H9 (cell line): ENCODE measurements at regions not wholly inside any gene's neighbourhood (a gene's known extent, or its start where the extent isn't known, plus 50 kb on each side); places are given as distances from the start of the nearest gene placed in this dataset.

Experiments
- DNase-seq: peaks from one replicate; pipeline ENCODE4 v3.0.0-alpha.2; 2017
- H2AFZ ChIP-seq: one replicate; pipeline ENCODE4 v1.6.1; 2013; ENCODE audit warnings: mild to moderate bottlenecking, low read length, control low read depth, moderate library complexity
- H2AK5ac ChIP-seq: 2 replicates; pipeline ENCODE4 v1.6.1; 2013; ENCODE audit warnings: low read length, control low read depth, mixed read lengths; ENCODE audit not compliant: insufficient read length
- H2BK120ac ChIP-seq: one replicate; pipeline ENCODE4 v1.6.1; 2013; ENCODE audit warnings: low read depth, mild to moderate bottlenecking, low read length, control low read depth, inconsistent platforms; ENCODE audit not compliant: poor library complexity, severe bottlenecking
- H2BK12ac ChIP-seq: 2 replicates; pipeline ENCODE4 v1.6.1; 2013; ENCODE audit warnings: low read length, control low read depth, mixed read lengths, low read depth; ENCODE audit not compliant: insufficient read length
- H2BK15ac ChIP-seq: 2 replicates; pipeline ENCODE4 v1.6.1; 2013; ENCODE audit warnings: low read depth, low read length, control low read depth
- H2BK20ac ChIP-seq: one replicate; pipeline ENCODE4 v1.6.1; 2013; ENCODE audit warnings: low read depth, mild to moderate bottlenecking, low read length, control low read depth, inconsistent platforms; ENCODE audit not compliant: poor library complexity, severe bottlenecking
- H2BK5ac ChIP-seq: 2 replicates; pipeline ENCODE4 v1.6.1; 2013; ENCODE audit warnings: low read length, control low read depth, mixed read lengths; ENCODE audit not compliant: insufficient read length
- H3K14ac ChIP-seq: 2 replicates; pipeline ENCODE4 v1.6.1; 2013; ENCODE audit warnings: low read length, control low read depth; ENCODE audit not compliant: insufficient read depth
- H3K18ac ChIP-seq: 2 replicates; pipeline ENCODE4 v1.6.1; 2013; ENCODE audit warnings: low read depth, mild to moderate bottlenecking, mixed read lengths, low read length, control low read depth; ENCODE audit not compliant: insufficient read length
- H3K23ac ChIP-seq: 2 replicates; pipeline ENCODE4 v1.6.1; 2013; ENCODE audit warnings: low read length, control low read depth, mixed read lengths, low read depth; ENCODE audit not compliant: insufficient read length
- H3K23me2 ChIP-seq: 2 replicates; pipeline ENCODE4 v1.6.1; 2013; ENCODE audit warnings: low read depth, mild to moderate bottlenecking, mixed read lengths, low read length, control low read depth; ENCODE audit not compliant: insufficient read length, poor library complexity, severe bottlenecking
- H3K27ac ChIP-seq: 2 replicates; pipeline ENCODE4 v1.5.1; 2013; ENCODE audit warnings: low read length, control low read depth, mixed read lengths, low read depth; ENCODE audit not compliant: insufficient read length
- H3K27me3 ChIP-seq: 2 replicates; pipeline ENCODE4 v1.6.1; 2013; ENCODE audit warnings: low read length, control low read depth, inconsistent platforms; ENCODE audit not compliant: insufficient read depth
- H3K4ac ChIP-seq: 2 replicates; pipeline ENCODE4 v1.6.1; 2013; ENCODE audit warnings: low read depth, mild to moderate bottlenecking, control low read depth, inconsistent platforms, low read length, moderate library complexity
- H3K4me1 ChIP-seq: 2 replicates; pipeline ENCODE4 v1.6.1; 2013; ENCODE audit warnings: low read length, control low read depth, inconsistent platforms; ENCODE audit not compliant: insufficient read depth
- H3K4me2 ChIP-seq: 2 replicates; pipeline ENCODE4 v1.6.1; 2013; ENCODE audit warnings: low read length, control low read depth, mixed read lengths; ENCODE audit not compliant: insufficient read length, insufficient read depth
- H3K56ac ChIP-seq: 2 replicates; pipeline ENCODE4 v1.6.1; 2013; ENCODE audit warnings: low read depth, mild to moderate bottlenecking, mixed read lengths, low read length, control low read depth; ENCODE audit not compliant: insufficient read length
- H3K79me1 ChIP-seq: 2 replicates; pipeline ENCODE4 v1.6.1; 2013; ENCODE audit warnings: low read depth, mild to moderate bottlenecking, moderate library complexity, low read length, control low read depth, inconsistent platforms; ENCODE audit not compliant: insufficient read depth, poor library complexity, severe bottlenecking
- H3K79me2 ChIP-seq: 2 replicates; pipeline ENCODE4 v1.6.1; 2013; ENCODE audit warnings: low read length, control low read depth, inconsistent platforms; ENCODE audit not compliant: insufficient read depth
- H3K9ac ChIP-seq: 2 replicates; pipeline ENCODE4 v1.6.1; 2013; ENCODE audit warnings: low read length, control low read depth, mixed read lengths; ENCODE audit not compliant: insufficient read length; ENCODE audit errors: extremely low read depth
- H3K9me3 ChIP-seq: one replicate; pipeline ENCODE4 v1.6.1; 2013; ENCODE audit warnings: low read depth, low read length, inconsistent platforms; ENCODE audit not compliant: control insufficient read depth
- H3T11ph ChIP-seq: one replicate; pipeline ENCODE4 v1.6.1; 2013; ENCODE audit warnings: mild to moderate bottlenecking, low read length, control low read depth, inconsistent platforms
- H4K20me1 ChIP-seq: one replicate; pipeline ENCODE4 v1.6.1; 2013; ENCODE audit not compliant: control insufficient read depth, insufficient read length, insufficient read depth
- H4K5ac ChIP-seq: 2 replicates; pipeline ENCODE4 v1.6.1; 2013; ENCODE audit warnings: low read depth, mild to moderate bottlenecking, mixed read lengths, low read length, control low read depth; ENCODE audit not compliant: insufficient read length
- H4K8ac ChIP-seq: replicated peaks from 2 replicates; pipeline ENCODE4 v1.6.1; 2013; ENCODE audit warnings: low read length, control low read depth, mixed read lengths, low read depth; ENCODE audit not compliant: insufficient read length
- H4K91ac ChIP-seq: 2 replicates; pipeline ENCODE4 v1.6.1; 2013; ENCODE audit warnings: low read depth, mild to moderate bottlenecking, moderate library complexity, mixed read lengths, low read length, control low read depth; ENCODE audit not compliant: insufficient read length
- H3K27ac Mint-ChIP-seq, 3 experiments: 2 replicates in 2 of 3; 3 replicates in 1 of 3; pipeline ENCODE4 v1.8.0; 2020 to 2021; ENCODE audit warnings: mixed read lengths in 3 of 3, mild to moderate bottlenecking in 1 of 3, moderate library complexity in 1 of 3
- H3K27me3 Mint-ChIP-seq: 2 replicates; pipeline ENCODE4 v1.8.0; 2021; ENCODE audit warnings: low read depth, mild to moderate bottlenecking, moderate library complexity, mixed read lengths
- H3K36me3 Mint-ChIP-seq, 3 experiments: 2 replicates in 2 of 3; 3 replicates in 1 of 3; pipeline ENCODE4 v1.8.0; 2020 to 2021; ENCODE audit warnings: low read depth in 3 of 3, mixed read lengths in 3 of 3; ENCODE audit not compliant: insufficient read depth in 1 of 3
- H3K4me1 Mint-ChIP-seq, 2 experiments: 2 replicates each; pipeline ENCODE4 v1.8.0; 2020; ENCODE audit warnings: mixed read lengths in 2 of 2
- H3K4me3 Mint-ChIP-seq, 2 experiments: 2 replicates in 1 of 2; 3 replicates in 1 of 2; pipeline ENCODE4 v1.8.0; 2020 to 2021; ENCODE audit warnings: mild to moderate bottlenecking in 2 of 2, mixed read lengths in 2 of 2, moderate library complexity in 1 of 2
- H3K9me3 Mint-ChIP-seq, 2 experiments: 2 replicates in 1 of 2; 3 replicates in 1 of 2; pipeline ENCODE4 v1.8.0; 2020; ENCODE audit warnings: mild to moderate bottlenecking in 2 of 2, mixed read lengths in 2 of 2, moderate library complexity in 1 of 2
- WGBS: extraction: QIAGEN DNeasy Blood & Tissue Kit; methylation state at CpG from one replicate; pipeline ENCODE4 v1.1.7; 2013; ENCODE audit warnings: missing lambda C conversion rate, low lambda C conversion rate, mixed read lengths; ENCODE audit not compliant: insufficient read length; ENCODE audit errors: extremely low coverage; 5-methylcytosine and 5-hydroxymethylcytosine counted together
- TF ChIP-seq, protein P1 (sequence below): fragments of 200-600 bp; sonication (generic); conservative IDR thresholded peaks from 3 replicates; pipeline ENCODE4 v1.8.0; 2021; ENCODE audit warnings: antibody characterized with exemption, mild to moderate bottlenecking

- no peak for DNase-seq
- Histone ChIP-seq H2BK5ac (no peak overlapping the region), H3K23ac (no peak overlapping the region), H4K5ac (no peak overlapping the region), H3K9ac (no peak overlapping the region), H3K4me1 (no peaks in the 10 kb centered on the region; the same call in 1 of the 2 replicates), H2BK15ac (no peak overlapping the region), H2BK120ac (no peak overlapping the region), H3K14ac (no peak overlapping the region), H2BK12ac (no peak overlapping the region), H3K27ac (no peak overlapping the region), H3K27me3 (no peaks in the 10 kb centered on the region), H3K9me3 (no peaks in the 10 kb centered on the region), H3T11ph (no peak overlapping the region), H3K79me2 (no peaks in the 10 kb centered on the region), H3K56ac (no peak overlapping the region), H3K18ac (no peak overlapping the region), H2AFZ (no peak overlapping the region), H2AK5ac (no peak overlapping the region), H3K4me2 (no peak overlapping the region), H3K23me2 (no peaks in the 10 kb centered on the region), H4K20me1 (no peaks in the 10 kb centered on the region), H3K4ac (no peak overlapping the region), H4K8ac (no peak overlapping the region), H3K79me1 (no peaks in the 10 kb centered on the region), H2BK20ac (no peak overlapping the region), H4K91ac (no peak overlapping the region)
- Mint-ChIP-seq H3K27ac (no peak overlapping the region), H3K4me3 (no peak overlapping the region), H3K9me3 (no peaks in the 10 kb centered on the region), H3K27me3 (peaks cover 1% of the 10 kb centered on the region), H3K4me1 (peaks cover 40 to 41% of the 10 kb centered on the region in 2 experiments), H3K36me3 (no peaks in the 10 kb centered on the region)
- no CpG with 5 or more reads among the region's 9 CpGs for WGBS
- TF ChIP-seq, protein P1, sequence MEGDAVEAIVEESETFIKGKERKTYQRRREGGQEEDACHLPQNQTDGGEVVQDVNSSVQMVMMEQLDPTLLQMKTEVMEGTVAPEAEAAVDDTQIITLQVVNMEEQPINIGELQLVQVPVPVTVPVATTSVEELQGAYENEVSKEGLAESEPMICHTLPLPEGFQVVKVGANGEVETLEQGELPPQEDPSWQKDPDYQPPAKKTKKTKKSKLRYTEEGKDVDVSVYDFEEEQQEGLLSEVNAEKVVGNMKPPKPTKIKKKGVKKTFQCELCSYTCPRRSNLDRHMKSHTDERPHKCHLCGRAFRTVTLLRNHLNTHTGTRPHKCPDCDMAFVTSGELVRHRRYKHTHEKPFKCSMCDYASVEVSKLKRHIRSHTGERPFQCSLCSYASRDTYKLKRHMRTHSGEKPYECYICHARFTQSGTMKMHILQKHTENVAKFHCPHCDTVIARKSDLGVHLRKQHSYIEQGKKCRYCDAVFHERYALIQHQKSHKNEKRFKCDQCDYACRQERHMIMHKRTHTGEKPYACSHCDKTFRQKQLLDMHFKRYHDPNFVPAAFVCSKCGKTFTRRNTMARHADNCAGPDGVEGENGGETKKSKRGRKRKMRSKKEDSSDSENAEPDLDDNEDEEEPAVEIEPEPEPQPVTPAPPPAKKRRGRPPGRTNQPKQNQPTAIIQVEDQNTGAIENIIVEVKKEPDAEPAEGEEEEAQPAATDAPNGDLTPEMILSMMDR, result no peak
Observed at GRCh38 chr15:98169551-98169950, 209.0 kb downstream of the ARRDC4 start.
